Ramos (cell line): ENCODE measurements at regions not wholly inside any gene's neighbourhood (a gene's known extent, or its start where the extent isn't known, plus 50 kb on each side); places are given as distances from the start of the nearest gene placed in this dataset.

Source experiments
- in situ Hi-C: fragments of 300-500 bp; cut with MboI; formaldehyde crosslinking; loops from one replicate; pipeline ENCODE4 v1.14.3; 2022; ENCODE audit warnings: low sequenced_read_pairs; ENCODE audit not compliant: unreplicated experiment

- in situ Hi-C loops: no loop called here
Observed at GRCh38 chr1:68301471-68302001, 69.2 kb upstream of the WLS start.

- in situ Hi-C loops: no loop called here
Observed at GRCh38 chr1:68294367-68295066, 62.2 kb upstream of the WLS start.

GRCh38 chr1:68293609-68294366 lies 61.5 kb upstream of the WLS start:
- in situ Hi-C loops: no loop called here

GRCh38 chr1:68293122-68293521 lies 60.8 kb upstream of the WLS start:
- in situ Hi-C loops: no loop called here

- in situ Hi-C loops: no loop called here
Observed at GRCh38 chr1:68291688-68292384, 59.5 kb upstream of the WLS start.

- in situ Hi-C loops: no loop called here
Observed at GRCh38 chr1:68287241-68287640, 54.9 kb upstream of the WLS start.

GRCh38 chr1:68285046-68285445 lies 52.7 kb upstream of the WLS start:
- in situ Hi-C loops: no loop called here

GRCh38 chr1:68281946-68282615 lies 49.8 kb upstream of the WLS start:
- in situ Hi-C loops: no loop called here
